Ishikawa (cell line): ENCODE measurements at regions not wholly inside any gene's neighbourhood (a gene's known extent, or its start where the extent isn't known, plus 50 kb on each side); places are given as distances from the start of the nearest gene placed in this dataset.

Experiments
- CEBPB ChIP-seq: IDR thresholded peaks from 2 replicates; pipeline ENCODE4 v1.6.1; 2012
- CREB1 ChIP-seq: IDR thresholded peaks from 2 replicates; pipeline ENCODE4 v1.6.1; 2012; ENCODE audit warnings: low read depth
- EGR1 ChIP-seq: IDR thresholded peaks from 2 replicates; pipeline ENCODE4 v1.6.1; 2012
- EP300 ChIP-seq: IDR thresholded peaks from 2 replicates; pipeline ENCODE4 v1.6.1; 2012; ENCODE audit warnings: borderline replicate concordance
- FOXM1 ChIP-seq: IDR thresholded peaks from 2 replicates; pipeline ENCODE4 v1.6.1; 2012; ENCODE audit warnings: low read depth, borderline replicate concordance
- MAX ChIP-seq: IDR thresholded peaks from 2 replicates; pipeline ENCODE4 v1.6.1; 2012
- NFIC ChIP-seq: IDR thresholded peaks from 2 replicates; pipeline ENCODE4 v1.6.1; 2012
- RAD21 ChIP-seq: IDR thresholded peaks from 2 replicates; pipeline ENCODE4 v1.6.1; 2012; ENCODE audit warnings: low read depth
- REST ChIP-seq: IDR thresholded peaks from 2 replicates; pipeline ENCODE4 v1.6.1; 2012; ENCODE audit warnings: low read depth, mild to moderate bottlenecking
- TAF1 ChIP-seq: IDR thresholded peaks from 2 replicates; pipeline ENCODE4 v1.6.1; 2012; ENCODE audit warnings: low read depth, mild to moderate bottlenecking
- TCF12 ChIP-seq: IDR thresholded peaks from 2 replicates; pipeline ENCODE4 v1.6.1; 2012; ENCODE audit warnings: low read depth
- TEAD4 ChIP-seq: IDR thresholded peaks from 2 replicates; pipeline ENCODE4 v1.6.1; 2012
- USF1 ChIP-seq: IDR thresholded peaks from 2 replicates; pipeline ENCODE4 v1.6.1; 2012
- YY1 ChIP-seq: IDR thresholded peaks from 2 replicates; pipeline ENCODE4 v1.6.1; 2012; ENCODE audit warnings: low read depth
- ZBTB7A ChIP-seq: IDR thresholded peaks from 2 replicates; pipeline ENCODE4 v1.6.1; 2012; ENCODE audit warnings: low read depth

GRCh38 chr14:43249116-43249515 lies 1258.0 kb downstream of the FSCB start:
- no peak for TF ChIP-seq CREB1
- no peak for TF ChIP-seq YY1
- no peak for TF ChIP-seq EP300
- no peak for TF ChIP-seq FOXM1
- no peak for TF ChIP-seq USF1
- TF ChIP-seq MAX: no peak
- TF ChIP-seq TCF12: no peak
- no peak for TF ChIP-seq NFIC
- no peak for TF ChIP-seq CEBPB
- TF ChIP-seq TEAD4: no peak
- TF ChIP-seq EGR1: no peak
- no peak for TF ChIP-seq ZBTB7A
- no peak for TF ChIP-seq RAD21
- no peak for TF ChIP-seq REST
- TF ChIP-seq TAF1: no peak

GRCh38 chr14:43247877-43248276 lies 1259.2 kb downstream of the FSCB start:
- TF ChIP-seq CREB1: no peak
- no peak for TF ChIP-seq YY1
- TF ChIP-seq TEAD4: no peak
- no peak for TF ChIP-seq EGR1
- TF ChIP-seq RAD21: no peak
- no peak for TF ChIP-seq REST
- no peak for TF ChIP-seq MAX
- no peak for TF ChIP-seq TAF1
- TF ChIP-seq ZBTB7A: no peak
- TF ChIP-seq CEBPB: no peak

GRCh38 chr14:43244142-43244625 lies 1262.9 kb downstream of the FSCB start:
- TF ChIP-seq EP300 (no peak), NFIC (no peak), YY1 (no peak), USF1 (no peak), FOXM1 (no peak), RAD21 (no peak), CREB1 (no peak)

- TF ChIP-seq EGR1 (no peak), TCF12 (no peak), USF1 (no peak), ZBTB7A (no peak), CEBPB (no peak), FOXM1 (no peak), CREB1 (no peak), TAF1 (no peak), REST (no peak), RAD21 (no peak), EP300 (no peak), YY1 (no peak), NFIC (no peak), MAX (no peak), TEAD4 (no peak)
Observed at GRCh38 chr14:43243168-43243567, 1263.9 kb downstream of the FSCB start.
